H1 (cell line): ENCODE measurements at regions not wholly inside any gene's neighbourhood (a gene's known extent, or its start where the extent isn't known, plus 50 kb on each side); places are given as distances from the start of the nearest gene placed in this dataset.

Experiments used
- CTCF ChIA-PET: fragments of 300-600 bp; sonication (Branson Sonifier 250); formaldehyde crosslinking; loops from one replicate; lab custom pipeline; 2021; ENCODE audit not compliant: partially characterized antibody; lab: Charles Lee
- POLR2A ChIA-PET: fragments of 300-600 bp; sonication (Branson Sonifier 250); formaldehyde crosslinking; loops from one replicate; lab custom pipeline; 2021; ENCODE audit warnings: inconsistent platforms; ENCODE audit not compliant: partially characterized antibody; lab: Charles Lee
- DNase-seq, 2 experiments: peaks; one replicate each; pipeline versions ENCODE4 v3.0.0 to v3.0.0-alpha.2; 2010 to 2022; ENCODE audit warnings: low spot score in 2 of 2, low read depth in 1 of 2, mixed read lengths in 1 of 2
- FAIRE-seq: peaks from 2 replicates; lab custom pipeline; 2011; peaks lifted over from hg19 to GRCh38; lab: Jason Lieb, UNC
- H2AFZ ChIP-seq: 2 replicates; pipeline ENCODE4 v1.8.1; 2012; ENCODE audit warnings: low read length, inconsistent platforms
- H2AK5ac ChIP-seq: 2 replicates; pipeline ENCODE4 v1.6.1; 2013; ENCODE audit warnings: low read depth, low read length
- H2BK120ac ChIP-seq: replicated peaks from 2 replicates; pipeline ENCODE3; 2013; ENCODE audit warnings: low read depth, low read length, inconsistent platforms
- H2BK12ac ChIP-seq: 2 replicates; pipeline ENCODE4 v1.6.1; 2013; ENCODE audit warnings: low read depth, low read length
- H2BK15ac ChIP-seq: 2 replicates; pipeline ENCODE4 v1.6.1; 2013; ENCODE audit warnings: low read length
- H2BK20ac ChIP-seq: 2 replicates; pipeline ENCODE4 v1.6.1; 2013; ENCODE audit warnings: low read length
- H2BK5ac ChIP-seq: 2 replicates; pipeline ENCODE4 v1.6.1; 2013; ENCODE audit warnings: low read depth, low read length
- H3K14ac ChIP-seq: 2 replicates; pipeline ENCODE4 v1.6.1; 2013; ENCODE audit warnings: inconsistent platforms; ENCODE audit not compliant: insufficient read length
- H3K18ac ChIP-seq: 2 replicates; pipeline ENCODE4 v1.6.1; 2013; ENCODE audit warnings: low read length; ENCODE audit errors: extremely low read depth
- H3K23ac ChIP-seq: 2 replicates; pipeline ENCODE4 v1.6.1; 2013; ENCODE audit warnings: inconsistent platforms; ENCODE audit not compliant: insufficient read length
- H3K23me2 ChIP-seq: 2 replicates; pipeline ENCODE4 v1.6.1; 2013; ENCODE audit warnings: low read depth, low read length
- H3K27ac ChIP-seq: 2 replicates; pipeline ENCODE4 v1.6.1; 2011; ENCODE audit warnings: low read depth, low read length, inconsistent platforms
- H3K27me3 ChIP-seq, 4 experiments: replicated peaks in 1 of 4; 1 replicate in 1 of 4; 2 replicates in 3 of 4; pipeline versions ENCODE4 v1.6.1 to v1.8.1; 2011 to 2013; ENCODE audit warnings: low read length in 3 of 4, mild to moderate bottlenecking in 3 of 4, inconsistent platforms in 2 of 4, mixed read lengths in 2 of 4, moderate library complexity in 1 of 4; ENCODE audit not compliant: control insufficient read depth in 3 of 4, insufficient read depth in 3 of 4; ENCODE audit errors: extremely low read depth in 1 of 4
- H3K36me3 ChIP-seq, 4 experiments: 2 replicates each; pipeline versions ENCODE4 v1.6.1 to v1.8.1; 2011 to 2013; ENCODE audit warnings: mild to moderate bottlenecking in 4 of 4, low read length in 3 of 4, moderate library complexity in 2 of 4, control low read depth in 1 of 4, inconsistent platforms in 1 of 4; ENCODE audit not compliant: insufficient read depth in 4 of 4, control insufficient read depth in 2 of 4
- H3K4ac ChIP-seq: replicated peaks from 2 replicates; pipeline ENCODE3; 2013; ENCODE audit warnings: low read length, low read depth, mixed read lengths, inconsistent platforms; ENCODE audit not compliant: insufficient read length
- H3K4me1 ChIP-seq, 4 experiments: replicated peaks in 1 of 4; 1 replicate in 1 of 4; 2 replicates in 3 of 4; pipeline versions ENCODE4 v1.6.1 to v1.8.1; 2011 to 2013; ENCODE audit warnings: low read length in 3 of 4, inconsistent platforms in 2 of 4, mixed read lengths in 1 of 4; ENCODE audit not compliant: insufficient read depth in 4 of 4, control insufficient read depth in 3 of 4
- H3K4me2 ChIP-seq, 2 experiments: 2 replicates each; pipeline versions ENCODE4 v1.6.1 to v1.8.1; 2011 to 2013; ENCODE audit warnings: low read depth in 2 of 2, low read length in 2 of 2, control low read depth in 1 of 2, inconsistent platforms in 1 of 2, mild to moderate bottlenecking in 1 of 2; ENCODE audit not compliant: insufficient read depth in 1 of 2
- H3K4me3 ChIP-seq, 4 experiments: fragments of 200-600, 300-600 bp in 1 of 4; sonication (generic), shearing (Covaris generic), sonication (Bioruptor Twin) in 1 of 4; 2 replicates each; pipeline versions ENCODE4 v1.5.1 to v1.8.1; 2011 to 2016; ENCODE audit warnings: low read length in 4 of 4, low read depth in 3 of 4, control low read depth in 2 of 4, inconsistent platforms in 2 of 4, mild to moderate bottlenecking in 2 of 4, mixed read lengths in 1 of 4, moderate library complexity in 1 of 4; ENCODE audit not compliant: insufficient read depth in 2 of 4; ENCODE audit errors: extremely low read depth in 1 of 4
- H3K56ac ChIP-seq: replicated peaks from 2 replicates; pipeline ENCODE3; 2013; ENCODE audit warnings: low read depth, mild to moderate bottlenecking, mixed read lengths, low read length, inconsistent platforms; ENCODE audit not compliant: insufficient read length
- H3K79me1 ChIP-seq: 2 replicates; pipeline ENCODE4 v1.6.1; 2013; ENCODE audit warnings: low read depth, low read length, control low read depth
- H3K79me2 ChIP-seq, 2 experiments: 2 replicates each; pipeline versions ENCODE4 v1.6.1 to v1.8.1; 2012 to 2013; ENCODE audit warnings: low read length in 2 of 2, mild to moderate bottlenecking in 2 of 2, inconsistent platforms in 1 of 2; ENCODE audit not compliant: insufficient read depth in 2 of 2, control insufficient read depth in 1 of 2
- H3K9ac ChIP-seq, 4 experiments: replicated peaks in 1 of 4; 1 replicate in 1 of 4; 2 replicates in 3 of 4; pipeline versions ENCODE4 v1.6.1 to v1.8.1; 2011 to 2013; ENCODE audit warnings: low read depth in 3 of 4, low read length in 3 of 4, control low read depth in 2 of 4, mild to moderate bottlenecking in 2 of 4, moderate library complexity in 2 of 4, inconsistent platforms in 1 of 4; ENCODE audit errors: extremely low read depth in 1 of 4
- H3K9me3 ChIP-seq, 2 experiments: 2 replicates each; pipeline versions ENCODE4 v1.6.1 to v1.8.1; 2012 to 2013; ENCODE audit warnings: mild to moderate bottlenecking in 2 of 2, moderate library complexity in 2 of 2, control low read depth in 1 of 2, inconsistent platforms in 1 of 2, low read depth in 1 of 2, low read length in 1 of 2, mixed read lengths in 1 of 2; ENCODE audit not compliant: insufficient read depth in 2 of 2
- H4K20me1 ChIP-seq, 2 experiments: replicated peaks in 1 of 2; 2 replicates each; pipeline versions ENCODE3 to v1.8.1; 2011 to 2013; ENCODE audit warnings: inconsistent platforms in 2 of 2, low read length in 2 of 2, mild to moderate bottlenecking in 1 of 2; ENCODE audit not compliant: insufficient read depth in 2 of 2, control insufficient read depth in 1 of 2
- H4K5ac ChIP-seq: 2 replicates; pipeline ENCODE4 v1.6.1; 2013; ENCODE audit warnings: low read length, low read depth, mixed read lengths, inconsistent platforms; ENCODE audit not compliant: insufficient read length
- H4K8ac ChIP-seq: 2 replicates; pipeline ENCODE4 v1.8.0; 2013; ENCODE audit warnings: mild to moderate bottlenecking, moderate library complexity, low read length, inconsistent platforms; ENCODE audit not compliant: insufficient read depth; ENCODE audit errors: extremely low read depth
- H4K91ac ChIP-seq: replicated peaks from 2 replicates; pipeline ENCODE3; 2013; ENCODE audit warnings: low read length, mixed read lengths, inconsistent platforms; ENCODE audit not compliant: insufficient read length
- EP300 ChIP-seq, 2 experiments: IDR thresholded peaks; 1 replicate in 1 of 2; 2 replicates in 1 of 2; pipeline ENCODE4 v1.6.1; 2011 to 2012; ENCODE audit warnings: low read depth in 2 of 2, low read length in 2 of 2, mild to moderate bottlenecking in 2 of 2, borderline replicate concordance in 1 of 2, inconsistent platforms in 1 of 2, moderate library complexity in 1 of 2
- EZH2 ChIP-seq: fragments of 200-600 bp; sonication (generic); IDR thresholded peaks from 2 replicates; pipeline ENCODE4 v1.7.1; 2012; ENCODE audit warnings: low read depth, mild to moderate bottlenecking, moderate library complexity, low read length, inconsistent platforms; ENCODE audit not compliant: severe bottlenecking
- HDAC6 ChIP-seq: IDR thresholded peaks from one replicate; pipeline ENCODE4 v1.7.1; 2012; ENCODE audit warnings: low read depth, mild to moderate bottlenecking, inconsistent platforms, low read length, moderate library complexity
- RNF2 ChIP-seq: fragments of 200-900, 300-1000 bp; sonication (generic); IDR thresholded peaks from 2 replicates; pipeline ENCODE4 v1.7.1; 2016; ENCODE audit warnings: borderline replicate concordance, low read depth, mild to moderate bottlenecking, antibody characterized with exemption, low read length; ENCODE audit not compliant: poor library complexity, severe bottlenecking; ENCODE audit errors: missing control alignments
- SIX5 ChIP-seq: IDR thresholded peaks from 2 replicates; pipeline ENCODE4 v1.6.1; 2011; ENCODE audit warnings: mild to moderate bottlenecking, low read depth, low read length
- SP1 ChIP-seq: IDR thresholded peaks from 2 replicates; pipeline ENCODE4 v1.6.1; 2011; ENCODE audit warnings: low read depth, low read length
- SUZ12 ChIP-seq: fragments of 200-600 bp; sonication (generic); IDR thresholded peaks from 2 replicates; pipeline ENCODE4 v1.6.1; 2012; ENCODE audit warnings: mild to moderate bottlenecking, inconsistent platforms, low read length, moderate library complexity, mixed read lengths
- TAF1 ChIP-seq: IDR thresholded peaks from 2 replicates; pipeline ENCODE4 v1.6.1; 2011; ENCODE audit warnings: mild to moderate bottlenecking, low read depth, low read length
- TCF12 ChIP-seq: IDR thresholded peaks from 2 replicates; pipeline ENCODE4 v1.6.1; 2011; ENCODE audit warnings: low read depth, mild to moderate bottlenecking, low read length
- WGBS, 2 experiments: shearing (Covaris generic) in 1 of 2; methylation state at CpG; one replicate each; pipeline versions ENCODE4 v1.1.6 to v1.1.7; 2013 to 2015; ENCODE audit warnings: low lambda C conversion rate in 2 of 2, mixed read lengths in 2 of 2, inconsistent platforms in 1 of 2, low coverage in 1 of 2, missing lambda C conversion rate in 1 of 2; ENCODE audit not compliant: insufficient replicate concordance in 2 of 2, insufficient coverage in 1 of 2, insufficient read length in 1 of 2; ENCODE audit errors: extremely low coverage in 1 of 2, missing lambda C conversion rate in 1 of 2; 5-methylcytosine and 5-hydroxymethylcytosine counted together
- TF ChIP-seq, protein P1 (sequence below): IDR thresholded peaks from 2 replicates; pipeline ENCODE4 v1.6.1; 2012; ENCODE audit warnings: low read length, inconsistent platforms

DNA sequence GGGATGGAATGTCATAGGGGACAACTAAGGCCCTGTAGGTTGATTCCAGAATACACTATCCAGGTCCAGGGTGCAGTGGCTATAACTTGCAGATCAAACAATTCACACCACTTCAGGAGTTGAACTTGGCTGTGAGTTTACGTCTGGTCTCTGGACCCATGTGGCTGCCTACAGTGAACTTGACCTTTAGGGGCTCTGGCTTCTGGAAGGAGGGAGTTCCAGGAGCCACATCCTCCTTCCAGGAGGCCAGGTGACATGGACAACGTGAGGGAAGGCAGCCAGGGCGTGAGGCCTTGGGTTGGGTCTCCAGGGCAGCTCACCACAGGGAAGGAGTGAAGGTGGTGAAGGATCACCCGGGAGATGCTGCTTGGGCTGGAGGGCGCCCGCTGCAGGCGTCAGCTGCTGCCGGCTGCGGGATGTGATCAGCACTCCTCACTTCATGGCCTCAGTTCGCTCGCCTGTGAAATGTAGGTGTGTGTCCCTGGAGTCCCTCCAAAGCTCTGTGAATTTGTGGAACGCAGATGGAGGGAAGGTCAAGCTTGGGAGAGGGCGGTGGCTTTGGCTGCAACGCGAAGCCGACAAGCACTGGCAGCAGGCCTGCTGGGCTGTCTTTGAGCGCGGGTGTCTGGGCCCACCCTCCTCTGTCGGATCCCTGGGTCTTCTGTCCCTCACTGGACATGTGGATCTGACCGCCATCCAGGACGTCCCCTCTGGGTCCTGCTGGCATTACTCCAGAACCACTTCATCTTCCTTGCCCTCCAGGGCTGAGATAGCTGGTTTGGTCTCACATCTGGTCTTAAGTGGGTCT is 146.5 kb downstream of the GLI2 start:
- Histone ChIP-seq H2BK5ac (no peak overlapping the region), H3K79me1 (peaks cover 10% of the 10 kb centered on the region; the same call in 1 of the 2 replicates), H3K4me3 (no peak overlapping the region), H2BK20ac (no peak overlapping the region; the same call in 1 of the 2 replicates), H4K8ac (no peak overlapping the region), H3K79me2 (peaks cover 0 to 65% of the 10 kb centered on the region in 2 experiments; a peak in 2 of 4 replicates), H3K4me1 (peaks cover 0 to 16% (median 10%) of the 10 kb centered on the region in 4 experiments; a peak in 5 of 7 replicates), H3K56ac (no peak overlapping the region), H3K23ac (no peak overlapping the region), H3K36me3 (no peaks in the 10 kb centered on the region), H3K9me3 (no peaks in the 10 kb centered on the region), H2BK12ac (no peak overlapping the region), H4K5ac (no peak overlapping the region), H3K23me2 (no peaks in the 10 kb centered on the region; the same call in 1 of the 2 replicates), H2BK120ac (no peak overlapping the region), H2AK5ac (no peak overlapping the region), H3K27me3 (no peaks in the 10 kb centered on the region), H3K14ac (no peak overlapping the region), H3K4me2 (no peak overlapping the region), H4K20me1 (peaks cover 16 to 24% of the 10 kb centered on the region in 2 experiments), H2AFZ (no peak overlapping the region), H4K91ac (peak overlapping the region; percentile 35), H3K9ac (no peak overlapping the region), H3K18ac (no peak overlapping the region), H2BK15ac (no peak overlapping the region), H3K4ac (no peak overlapping the region), H3K27ac (no peak overlapping the region)
- 96% methylated on average over 21 of the region's 21 CpGs; no CpG with 5 or more reads in 1 of the 2 experiments for WGBS, 2 experiments
- POLR2A ChIA-PET = interaction anchor here (1.6 kb wide), 1 partner anchor 10 kb away, joined by 5 read pairs; no protein-coding TSS in a partner anchor
- DNase-seq (no peak), FAIRE-seq (no peak)
- CTCF ChIA-PET = interaction anchor here (0.8 to 6.9 kb wide), 24 partner anchors 11 to 201 kb away, joined by 3 to 88 read pairs (median 6); no protein-coding TSS in a partner anchor
- TF ChIP-seq TAF1 (no peak), TCF12 (no peak), RNF2 (no peak), EZH2 (no peak), SUZ12 (no peak), SIX5 (no peak), EP300 (IDR thresholded peaks at IDR 0.05; ENCODE audit: borderline replicate concordance in 1 of 2, low read depth in 2 of 2, low read length in 2 of 2) (no peak), HDAC6 (no peak), SP1 (no peak)
- TF ChIP-seq, protein P1, sequence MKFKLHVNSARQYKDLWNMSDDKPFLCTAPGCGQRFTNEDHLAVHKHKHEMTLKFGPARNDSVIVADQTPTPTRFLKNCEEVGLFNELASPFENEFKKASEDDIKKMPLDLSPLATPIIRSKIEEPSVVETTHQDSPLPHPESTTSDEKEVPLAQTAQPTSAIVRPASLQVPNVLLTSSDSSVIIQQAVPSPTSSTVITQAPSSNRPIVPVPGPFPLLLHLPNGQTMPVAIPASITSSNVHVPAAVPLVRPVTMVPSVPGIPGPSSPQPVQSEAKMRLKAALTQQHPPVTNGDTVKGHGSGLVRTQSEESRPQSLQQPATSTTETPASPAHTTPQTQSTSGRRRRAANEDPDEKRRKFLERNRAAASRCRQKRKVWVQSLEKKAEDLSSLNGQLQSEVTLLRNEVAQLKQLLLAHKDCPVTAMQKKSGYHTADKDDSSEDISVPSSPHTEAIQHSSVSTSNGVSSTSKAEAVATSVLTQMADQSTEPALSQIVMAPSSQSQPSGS = no peak
